GM10248 (cell line): ENCODE measurements at regions not wholly inside any gene's neighbourhood (a gene's known extent, or its start where the extent isn't known, plus 50 kb on each side); places are given as distances from the start of the nearest gene placed in this dataset.
"Not testable (repeated sequence)": the region's sequence is repeated elsewhere in the genome, so short reads cannot be mapped to it uniquely, and the experiment has no call there.

ENCODE experiments used
- CTCF ChIA-PET: fragments of 300-600 bp; sonication (Branson Sonifier 250); formaldehyde crosslinking; extraction: SDS; loops from one replicate; lab custom pipeline; 2021; ENCODE audit warnings: antibody characterized with exemption; lab: Yijun Ruan, JAX
- POLR2A ChIA-PET: fragments of 350-650 bp; sonication (Branson Sonifier 250); formaldehyde crosslinking; extraction: SDS; loops from one replicate; lab custom pipeline; 2020; ENCODE audit warnings: antibody characterized with exemption; lab: Yijun Ruan, JAX
- DNase-seq: peaks from one replicate; pipeline ENCODE4 v3.0.0; 2012; ENCODE audit errors: extremely low spot score
- CTCF ChIP-seq: IDR thresholded peaks from 2 replicates; pipeline ENCODE4 v1.5.1; 2012; ENCODE audit warnings: mild to moderate bottlenecking, low read depth; ENCODE audit errors: extremely low read depth, missing control alignments, control extremely low read depth

DNA sequence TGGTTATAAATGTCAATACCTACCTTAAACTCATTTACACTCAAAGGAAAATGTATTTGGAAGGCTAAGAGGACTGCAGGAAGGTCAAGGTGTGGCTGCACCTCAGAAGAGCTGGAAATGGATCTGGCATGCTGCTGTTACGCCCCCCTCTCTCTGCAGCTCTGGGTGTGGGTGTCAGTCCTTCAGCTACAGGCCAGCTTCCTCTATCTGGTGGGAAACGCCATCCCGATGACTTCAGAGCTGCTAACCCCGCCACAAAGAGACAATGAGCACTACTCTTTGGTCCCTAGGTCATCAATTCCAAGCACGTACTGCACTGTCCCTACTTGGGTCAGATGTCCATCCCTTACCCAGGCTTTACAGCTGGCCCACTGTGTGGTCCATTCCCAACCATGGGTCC is 74.2 kb downstream of the TEX35 start:
- ChIA-PET POLR2A (no interaction called here), CTCF (interaction anchor here (0.7 to 4.6 kb wide), 6 partner anchors 8 to 181 kb away, joined by 3 to 14 read pairs (median 6); no protein-coding TSS in a partner anchor)
- TF ChIP-seq CTCF: no peak
- no peak for DNase-seq

DNA sequence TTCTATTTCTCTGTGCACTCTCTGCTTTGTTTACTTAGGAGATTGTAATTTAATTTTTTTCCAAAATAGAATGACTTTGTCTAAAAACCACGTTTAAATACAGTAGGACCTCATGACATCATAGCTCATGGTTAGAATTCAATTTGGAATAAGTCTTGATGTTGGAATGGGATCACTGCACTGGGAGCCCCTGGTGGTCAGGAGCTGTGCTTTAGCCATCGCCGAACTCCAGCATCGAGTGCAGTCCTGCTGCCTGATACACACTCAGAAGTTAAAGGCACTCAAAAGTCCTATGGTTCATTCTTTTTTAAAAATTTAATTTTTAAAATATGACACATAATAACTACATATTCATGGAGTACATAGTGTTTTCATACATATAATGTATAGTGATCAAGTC is 75.1 kb downstream of the TEX35 start:
- ChIA-PET CTCF (interaction anchor here (1.2 to 4.6 kb wide), 3 partner anchors 8 to 15 kb away, joined by 3 to 14 read pairs (median 6); no protein-coding TSS in a partner anchor), POLR2A (no interaction called here)
- DNase-seq: no peak
- no peak for TF ChIP-seq CTCF

DNA sequence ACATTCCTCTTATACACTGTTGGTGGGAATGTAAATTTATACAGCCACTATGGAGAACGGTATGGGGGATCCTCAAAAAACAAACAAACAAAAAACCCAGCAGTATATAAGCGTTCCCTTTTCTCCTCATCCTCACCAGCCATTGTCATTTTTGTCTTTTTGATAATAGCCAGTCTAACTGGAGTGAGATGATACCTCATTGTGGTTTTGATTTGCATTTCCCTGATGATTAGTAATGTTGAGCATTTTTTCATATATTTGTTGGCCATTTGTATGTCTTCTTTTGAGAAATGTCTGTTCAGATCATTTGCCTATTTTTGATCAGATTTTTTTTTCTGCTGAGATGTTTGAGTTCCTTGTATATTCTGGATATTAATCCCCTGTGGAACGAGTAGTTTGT is 76.1 kb downstream of the TEX35 start:
- POLR2A ChIA-PET, DNase-seq: not testable (repeated sequence)
- CTCF ChIA-PET: interaction anchor here (2.3 kb wide), 1 partner anchor 10 kb away, joined by 6 read pairs; no protein-coding TSS in a partner anchor

DNA sequence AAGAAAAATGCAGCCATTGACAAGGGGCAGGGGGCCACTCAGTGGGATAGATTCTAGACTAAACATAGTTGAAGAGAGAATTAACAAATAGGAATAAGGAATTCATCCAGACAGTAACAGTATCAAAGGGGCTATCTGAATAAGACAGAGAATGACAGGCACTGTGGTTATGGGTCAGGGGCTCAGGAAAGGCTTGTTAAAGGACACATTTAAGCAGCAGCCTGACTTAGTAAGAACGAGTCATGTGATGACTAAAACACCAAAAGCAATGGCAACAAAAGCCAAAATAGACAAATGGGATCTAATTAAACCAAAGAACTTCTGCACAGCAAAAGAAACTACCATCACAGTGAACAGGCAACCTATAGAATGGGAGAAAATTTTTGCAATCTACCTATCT is 78.9 kb downstream of the TEX35 start:
- POLR2A ChIA-PET, CTCF ChIA-PET, DNase-seq: not testable (repeated sequence)

DNA sequence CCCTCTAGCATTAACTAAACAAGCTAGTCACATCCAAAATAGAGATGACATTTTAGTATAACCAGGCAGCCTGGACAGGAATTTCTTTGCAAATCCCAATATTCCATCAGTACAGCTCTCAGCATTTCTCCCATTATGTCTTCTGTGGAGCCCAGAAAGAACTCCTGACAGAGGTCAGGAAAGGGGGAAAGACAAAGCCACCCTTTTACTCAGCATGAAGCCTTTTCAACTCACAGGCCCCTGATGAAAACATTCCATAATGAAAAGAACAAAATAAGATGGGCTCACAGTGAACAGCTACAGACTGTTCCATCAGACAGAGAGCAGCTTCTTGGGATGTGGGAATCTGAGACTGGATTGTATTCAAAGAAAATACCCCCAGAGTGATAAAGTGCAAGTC is 80.6 kb downstream of the TEX35 start:
- ChIA-PET POLR2A (no interaction called here), CTCF (interaction anchor here (1.2 to 1.3 kb wide), 3 partner anchors 12 to 174 kb away, joined by 3 to 5 read pairs (median 3); no protein-coding TSS in a partner anchor)
- no peak for TF ChIP-seq CTCF
- DNase-seq: no peak

DNA sequence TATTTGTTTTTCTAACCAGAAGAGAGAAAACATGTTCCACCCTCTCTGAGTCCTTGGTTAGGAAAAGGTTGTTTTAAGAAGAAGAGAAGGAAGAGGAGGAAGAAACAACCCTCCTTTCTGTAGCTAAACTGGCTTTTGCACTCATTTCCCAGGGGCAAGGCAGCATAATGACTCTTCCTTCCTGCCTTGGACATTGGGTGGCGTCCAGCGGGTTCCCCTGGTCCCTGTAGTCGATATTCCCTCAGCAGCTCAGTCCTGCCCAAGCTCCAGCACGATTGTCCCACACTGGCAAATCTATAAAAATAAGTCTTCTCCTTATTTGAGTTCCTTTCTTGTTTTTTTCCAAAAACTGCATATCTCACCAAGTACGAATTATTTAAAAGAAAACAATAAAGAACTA is 81.2 kb downstream of the TEX35 start:
- no peak for DNase-seq
- ChIA-PET CTCF (interaction anchor here (1.2 to 1.3 kb wide), 3 partner anchors 12 to 174 kb away, joined by 3 to 5 read pairs (median 3); no protein-coding TSS in a partner anchor), POLR2A (no interaction called here)
- no peak for TF ChIP-seq CTCF

GRCh38 chr1:178595491-178595890 is 82.6 kb downstream of the TEX35 start:
- POLR2A ChIA-PET: no interaction called here
- TF ChIP-seq CTCF: no peak
- DNase-seq: no peak
- CTCF ChIA-PET: interaction anchor here (0.8 to 1.8 kb wide), 5 partner anchors 9 to 172 kb away, joined by 3 to 7 read pairs (median 3); no protein-coding TSS in a partner anchor

GRCh38 chr1:178599087-178599486 is 86.2 kb downstream of the TEX35 start:
- ChIA-PET CTCF (interaction anchor here (0.7 to 1.7 kb wide), 4 partner anchors 8 to 57 kb away, joined by 3 to 6 read pairs (median 3); no protein-coding TSS in a partner anchor), POLR2A (interaction anchor here (1.0 kb wide), 1 partner anchor 18 kb away, joined by 3 read pairs; no protein-coding TSS in a partner anchor)
- no peak for TF ChIP-seq CTCF
- no peak for DNase-seq
